ENCODE measurements at regions not wholly inside any gene's neighbourhood (a gene's known extent, or its start where the extent isn't known, plus 50 kb on each side); places are given as distances from the start of the nearest gene placed in this dataset.
"Not testable (repeated sequence)": the region's sequence is repeated elsewhere in the genome, so short reads cannot be mapped to it uniquely, and the experiment has no call there.

DNA sequence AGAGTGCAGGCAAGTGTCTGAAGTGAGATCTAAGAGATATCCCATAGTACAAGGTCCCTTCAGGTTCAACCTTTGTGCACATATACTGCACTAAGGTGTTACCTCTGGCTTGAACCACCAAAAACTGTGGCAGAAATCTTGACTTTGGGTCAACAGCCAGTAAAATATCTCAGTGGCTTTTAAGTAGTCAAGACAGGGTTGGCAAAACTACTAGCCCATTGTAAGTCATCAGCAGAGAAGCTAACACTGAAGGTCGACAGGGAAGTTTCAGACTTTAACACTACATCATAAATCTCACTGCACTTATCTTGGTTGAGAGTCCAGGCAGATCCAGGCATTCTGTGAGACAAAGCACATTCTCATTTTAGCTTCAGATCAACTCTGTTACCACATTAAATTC lies 1684.7 kb downstream of the HACE1 start:
- no peak for DNase-seq (ENCODE audit: low read depth in 2 of 2)

DNA sequence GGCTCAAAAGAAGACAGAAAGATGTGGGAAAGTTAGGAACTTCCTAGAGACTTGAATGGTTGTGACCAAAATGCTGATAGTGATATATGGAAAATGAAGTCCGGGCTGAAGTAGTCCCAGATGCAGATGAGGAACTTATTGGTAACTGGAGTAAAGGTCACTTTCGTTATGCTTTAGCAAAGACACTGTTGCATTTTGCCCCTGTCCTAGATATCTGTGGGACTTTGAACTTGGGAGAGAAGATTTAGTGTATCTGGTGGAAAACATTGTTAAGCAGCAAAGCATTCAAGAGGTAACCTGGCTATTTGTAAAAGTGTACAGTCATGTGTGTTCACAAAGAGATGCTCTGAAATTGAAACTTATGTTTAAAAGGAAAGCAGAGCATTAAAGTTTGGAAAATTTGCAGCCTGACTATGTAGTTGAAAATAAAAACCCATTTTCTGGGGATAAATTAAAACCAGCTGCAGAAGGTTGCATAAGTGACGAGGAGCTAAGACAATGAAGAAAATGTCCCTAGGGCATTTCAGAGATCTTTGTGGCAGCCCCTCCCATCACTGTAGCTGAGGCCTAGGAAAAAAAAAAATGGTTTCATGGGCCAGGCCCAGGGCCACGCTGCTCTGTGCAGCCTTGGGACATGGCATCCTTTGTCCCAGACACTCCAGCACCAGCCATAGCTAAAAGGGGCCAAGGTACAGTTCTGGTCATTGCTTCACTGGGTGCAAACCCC lies 1692.2 kb downstream of the HACE1 start:
- no peak for DNase-seq (ENCODE audit: low read depth in 2 of 2)

- no peak for DNase-seq (ENCODE audit: low read depth in 2 of 2)
These were observed 1704.7 kb downstream of the HACE1 start for GRCh38 chr6:103154779-103155572.

DNA sequence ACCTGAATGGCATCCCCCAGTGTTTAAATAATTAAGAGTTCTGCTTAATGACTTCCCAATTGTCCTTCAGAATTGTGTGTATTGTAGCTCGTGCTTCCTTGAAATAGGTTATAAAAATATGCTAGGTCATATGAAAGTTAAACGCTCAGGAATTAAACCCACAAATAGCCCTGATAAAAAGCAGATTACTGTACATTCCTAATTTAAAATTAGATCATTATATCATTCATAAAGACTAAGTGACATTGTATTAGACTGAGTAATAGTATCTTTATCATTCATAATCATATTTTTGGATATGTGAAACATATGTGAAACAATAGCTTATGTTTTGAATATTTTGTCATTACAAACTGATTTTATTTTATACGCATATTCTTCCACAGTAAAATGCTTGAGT lies 1706.7 kb downstream of the HACE1 start:
- DNase-seq (ENCODE audit: low read depth in 2 of 2), result no peak

GRCh38 chr6:103142902-103143301 lies 1716.8 kb downstream of the HACE1 start:
- DNase-seq (ENCODE audit: low read depth in 2 of 2), result no peak

- no peak for DNase-seq (ENCODE audit: low read depth in 2 of 2)
These were observed 1719.3 kb downstream of the HACE1 start for GRCh38 chr6:103140308-103141027.

GRCh38 chr6:103139377-103139776 lies 1720.3 kb downstream of the HACE1 start:
- DNase-seq (ENCODE audit: low read depth in 2 of 2), result no peak

GRCh38 chr6:103124471-103124870 lies 1731.0 kb downstream of the GRIK2 start:
- DNase-seq (ENCODE audit: low read depth in 2 of 2), result no peak

GRCh38 chr6:103122766-103123601 lies 1729.5 kb downstream of the GRIK2 start:
- peak; percentile 29 to 35 for DNase-seq (ENCODE audit: low read depth in 2 of 2)

GRCh38 chr6:103119056-103119455 lies 1725.5 kb downstream of the GRIK2 start:
- no peak for DNase-seq (ENCODE audit: low read depth in 2 of 2)

DNA sequence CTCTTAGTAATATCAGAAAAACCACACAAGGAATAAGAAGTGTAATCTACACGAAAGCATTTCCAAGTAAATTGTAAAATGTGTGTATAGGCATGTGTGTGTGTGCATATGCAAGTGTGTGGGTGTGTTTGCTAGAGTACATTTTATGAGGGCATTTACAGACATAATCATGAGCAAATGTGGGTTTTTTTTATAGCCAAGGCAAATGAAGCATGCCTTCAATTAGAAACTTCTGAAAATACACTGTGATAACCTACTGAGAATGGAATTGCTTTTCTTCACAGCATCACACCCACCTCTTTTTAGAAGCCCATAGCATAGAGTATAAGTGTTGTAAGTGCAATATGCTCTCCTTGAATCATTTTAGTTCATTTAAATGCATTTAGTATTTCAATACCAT lies 1721.1 kb downstream of the GRIK2 start:
- DNase-seq (ENCODE audit: low read depth in 2 of 2), result no peak

- DNase-seq (ENCODE audit: low read depth in 2 of 2), result no peak
These were observed 1719.9 kb downstream of the GRIK2 start for GRCh38 chr6:103113416-103113815.

- DNase-seq (ENCODE audit: low read depth in 2 of 2), result no peak
These were observed 1714.5 kb downstream of the GRIK2 start for GRCh38 chr6:103107985-103108384.

DNA sequence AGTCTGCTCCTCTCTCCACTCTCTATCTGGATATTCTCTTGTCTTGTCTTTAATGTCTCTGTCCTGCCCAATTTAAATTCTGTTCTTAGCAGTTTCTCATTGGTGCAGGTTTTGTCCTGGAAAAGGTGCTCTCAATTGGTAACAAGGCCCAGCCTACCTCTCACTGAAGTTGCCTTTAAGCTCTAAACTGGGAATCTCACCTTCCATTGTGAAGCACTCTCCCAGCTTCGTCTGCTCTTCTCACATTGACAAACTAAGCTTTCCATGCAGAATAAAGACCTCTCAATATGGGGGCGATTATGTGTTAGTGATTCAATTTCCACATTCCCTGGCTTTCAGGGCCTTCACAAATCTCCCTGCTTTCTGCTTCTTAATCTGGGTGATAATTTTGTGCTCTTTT lies 1712.2 kb downstream of the GRIK2 start:
- DNase-seq (ENCODE audit: low read depth in 2 of 2), result no peak

DNA sequence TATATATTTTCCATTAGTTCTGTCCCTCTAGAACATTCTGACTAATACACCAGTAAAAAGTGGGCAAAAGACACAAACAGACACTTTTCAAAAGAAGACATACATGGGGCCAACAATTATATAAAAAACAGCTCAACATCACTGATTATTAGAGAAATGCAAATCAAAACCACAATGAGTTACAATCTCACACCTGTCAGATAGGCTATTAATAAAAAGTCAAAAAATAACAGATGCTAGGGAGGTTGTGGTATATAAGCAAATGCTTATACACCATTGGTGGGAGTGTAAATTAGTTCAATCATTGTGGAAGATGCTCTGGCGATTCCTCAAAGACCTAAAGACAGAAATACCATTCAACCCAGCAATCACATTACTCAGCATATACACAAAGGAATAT lies 1707.8 kb downstream of the GRIK2 start:
- DNase-seq (ENCODE audit: low read depth in 2 of 2), result no peak

DNA sequence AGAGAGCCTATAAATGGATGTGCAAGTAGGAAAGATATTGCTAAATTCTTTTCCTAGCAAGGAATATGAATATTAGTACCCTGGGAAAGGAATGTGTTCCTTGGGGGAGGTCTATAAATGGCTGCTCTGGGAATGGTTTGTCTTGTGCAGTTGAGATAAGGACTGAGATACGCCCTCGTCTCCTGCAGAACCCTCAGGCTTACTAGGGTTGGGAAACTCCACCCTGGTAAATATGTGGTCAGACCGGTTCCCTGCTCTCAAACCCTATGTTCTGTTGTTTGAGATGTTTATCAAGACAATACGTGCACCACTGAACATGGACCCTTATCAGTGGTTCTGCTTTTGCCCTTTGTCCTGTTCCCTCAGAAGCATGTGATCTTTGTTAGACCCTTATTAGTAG lies 1698.9 kb downstream of the GRIK2 start:
- not testable (repeated sequence) for DNase-seq (ENCODE audit: low read depth in 2 of 2)

DNA sequence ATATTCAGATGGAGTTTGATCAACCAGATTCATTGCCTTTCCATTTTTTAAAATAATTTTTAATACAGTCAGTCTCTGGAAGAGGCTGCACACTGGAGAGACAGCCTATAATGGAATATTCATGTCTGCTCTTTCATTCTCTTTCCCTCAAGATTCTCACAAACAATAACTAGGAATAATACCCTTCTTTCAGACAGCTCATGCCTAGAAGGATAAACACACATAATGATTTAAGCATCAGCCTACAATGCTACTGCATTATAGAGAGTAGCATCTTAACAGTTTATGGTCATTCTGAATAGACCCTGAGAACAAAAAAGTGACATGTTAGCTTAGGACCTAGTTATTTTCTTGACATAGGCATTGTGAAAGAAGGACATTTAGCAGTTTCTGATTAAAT lies 1692.3 kb downstream of the GRIK2 start:
- DNase-seq (ENCODE audit: low read depth in 2 of 2), result no peak

DNA sequence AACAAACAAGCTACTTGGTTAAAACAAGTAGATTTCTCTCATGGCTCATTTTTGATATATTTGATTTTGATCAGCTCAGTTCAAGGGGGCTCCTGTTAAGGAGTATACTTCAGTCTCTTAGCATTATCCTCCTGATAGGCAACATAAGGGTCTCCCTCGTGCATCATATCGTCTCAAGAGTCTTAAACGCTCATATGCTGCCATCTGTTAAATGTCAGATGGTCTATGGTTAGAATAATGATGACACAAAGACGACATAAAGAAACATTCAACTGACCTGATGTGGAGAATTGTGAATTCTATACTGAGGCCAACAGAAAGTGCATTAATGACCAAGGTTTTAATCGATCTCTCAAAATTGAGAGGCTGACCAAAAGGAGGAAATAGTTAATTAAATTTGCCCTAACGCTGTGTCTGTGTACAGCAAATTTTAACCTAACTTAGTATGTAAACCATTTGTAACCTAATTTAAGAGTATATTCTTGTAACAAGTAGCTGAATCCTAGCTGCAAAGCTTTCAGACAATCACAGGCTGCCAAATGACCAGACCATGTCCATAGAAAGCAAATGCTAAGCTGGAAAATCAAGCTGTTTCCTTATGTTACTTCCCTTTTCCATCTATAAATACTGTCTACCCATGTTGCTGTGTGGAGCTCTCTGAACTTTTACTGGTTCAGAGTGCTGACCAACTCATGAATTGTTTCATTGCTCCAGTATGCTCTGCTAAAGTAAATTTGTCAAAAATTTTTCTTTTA lies 1688.5 kb downstream of the GRIK2 start:
- no peak for DNase-seq (ENCODE audit: low read depth in 2 of 2)

DNA sequence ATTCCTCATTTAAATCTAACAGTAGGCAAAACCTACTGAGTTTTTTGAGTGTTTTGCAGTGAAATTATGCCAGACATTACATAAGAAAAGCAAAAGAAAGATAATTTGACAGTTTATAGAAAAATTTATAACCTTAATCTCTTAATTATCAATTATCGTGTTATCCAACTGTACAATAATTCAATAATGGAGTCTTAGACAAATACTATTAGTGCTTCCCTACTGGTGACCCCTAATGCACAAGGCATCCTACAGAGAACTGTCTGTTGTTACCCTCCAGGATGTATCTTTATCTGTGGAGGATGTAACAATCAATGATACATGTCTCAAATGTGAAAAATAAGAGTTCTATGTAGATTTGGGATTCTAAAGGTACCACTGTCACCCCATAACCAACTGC lies 1687.6 kb downstream of the GRIK2 start:
- DNase-seq (ENCODE audit: low read depth in 2 of 2), result no peak

DNA sequence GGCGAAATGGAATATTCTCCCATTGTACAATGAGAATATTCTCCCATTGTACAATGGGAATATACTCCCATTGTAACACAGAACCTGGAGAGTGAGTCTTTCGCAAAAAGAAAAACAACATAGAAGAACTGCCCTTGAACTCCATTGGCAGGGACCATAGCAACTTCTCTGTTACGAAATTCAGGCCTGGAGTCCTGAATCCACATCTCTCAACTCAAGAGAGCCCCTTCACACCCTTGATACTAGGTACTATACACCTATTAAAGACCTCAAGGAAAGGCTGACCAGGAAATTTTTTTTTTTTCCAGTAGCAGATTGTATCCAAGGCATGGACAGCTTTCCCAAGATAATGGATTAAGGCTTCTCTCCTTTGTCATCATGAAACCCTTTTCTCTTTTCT lies 1687.0 kb downstream of the GRIK2 start:
- DNase-seq (ENCODE audit: low read depth in 2 of 2), result no peak

GRCh38 chr6:103079867-103080266 lies 1686.4 kb downstream of the GRIK2 start:
- DNase-seq (ENCODE audit: low read depth in 2 of 2), result no peak
